ENCODE measurements at regions not wholly inside any gene's neighbourhood (a gene's known extent, or its start where the extent isn't known, plus 50 kb on each side); places are given as distances from the start of the nearest gene placed in this dataset.

- dilution Hi-C loops (cut with HindIII; ENCODE audit: low sequenced_read_pairs, unreplicated experiment), result no loop called here
- CTCF ChIA-PET, result no interaction called here
- intact Hi-C loops (cut with micrococcal nuclease), result loop anchor here (5.0 kb wide), 3 partner anchors 35 to 80 kb away; partner anchors contain the start of gene SERTAD2
Measured at GRCh38 chr2:64732146-64732545, 78.4 kb upstream of the SERTAD2 start.

More at GRCh38 chr2:64732146-64732545, 78.4 kb upstream of the SERTAD2 start:
- Histone ChIP-seq H2AK9ac (replicated peaks; ENCODE audit: low read depth, low read length, poor library complexity) (no peak overlapping the region), H3K4ac (ENCODE audit: low read depth, low read length) (no peak overlapping the region), H3K27me3 (ENCODE audit: control insufficient read depth, insufficient read depth, low read length) (no peaks in the 10 kb centered on the region), H3K56ac (ENCODE audit: extremely low read depth, insufficient read depth, low read length) (no peak overlapping the region), H2AFZ (replicated peaks; ENCODE audit: low read length, poor library complexity) (no peak overlapping the region), H2AK5ac (ENCODE audit: low read depth, low read length) (no peak overlapping the region), H2BK20ac (ENCODE audit: low read depth, low read length) (no peak overlapping the region), H3K9ac (ENCODE audit: low read depth, low read length) (no peak overlapping the region), H4K20me1 (ENCODE audit: insufficient read depth, low read length) (no peaks in the 10 kb centered on the region), H2BK5ac (ENCODE audit: low read depth, low read length, poor library complexity, severe bottlenecking) (no peak overlapping the region), H3K23ac (ENCODE audit: low read depth, low read length) (no peak overlapping the region), H3K9me1 (ENCODE audit: insufficient read depth, low read length) (peaks cover 3% of the 10 kb centered on the region; the same call in 1 of the 2 replicates), H2BK15ac (ENCODE audit: low read depth, low read length) (no peak overlapping the region), H3K79me1 (ENCODE audit: low read depth in 1 of 2, low read length in 2 of 2) (peaks cover 0 to 6% of the 10 kb centered on the region in 2 experiments; a peak in 2 of 4 replicates), H3K27ac (ENCODE audit: insufficient read depth, low read length) (no peak overlapping the region), H4K91ac (ENCODE audit: insufficient read depth, low read depth, low read length) (no peak overlapping the region), H3K14ac (replicated peaks; ENCODE audit: low read depth, low read length) (no peak overlapping the region; the same call in 1 of the 2 replicates), H3K9me3 (ENCODE audit: control insufficient read depth, insufficient read depth, low read length) (no peaks in the 10 kb centered on the region), H3K36me3 (ENCODE audit: control insufficient read depth, insufficient read depth, low read length) (no peaks in the 10 kb centered on the region), H3K4me1 (ENCODE audit: control insufficient read depth, insufficient read depth, low read length) (peaks cover 4% of the 10 kb centered on the region), H4K5ac (ENCODE audit: low read depth, low read length) (no peak overlapping the region), H2BK120ac (ENCODE audit: low read depth, low read length) (no peak overlapping the region), H3K4me3 (ENCODE audit: insufficient read depth, low read depth, low read length) (no peak overlapping the region), H4K8ac (ENCODE audit: low read depth in 2 of 2, low read length in 2 of 2) (no peak overlapping the region), H3K4me2 (ENCODE audit: low read depth, low read length) (no peak overlapping the region), H3K18ac (ENCODE audit: low read depth, low read length) (no peak overlapping the region)
- no TSS peak for BruUV-seq (replicated peaks)
- in situ Hi-C loops (cut with MboI; ENCODE audit: low sequenced_read_pairs), result loop anchor here (5.0 kb wide), 1 partner anchor 75 kb away; no protein-coding TSS in a partner anchor
- TF ChIP-seq MXI1 (IDR thresholded peaks at IDR 0.05; ENCODE audit: borderline replicate concordance, low read depth, low read length), result no peak
- TF ChIP-seq ELK1 (IDR thresholded peaks at IDR 0.05; ENCODE audit: borderline replicate concordance, low read depth, low read length), result no peak
- TF ChIP-seq POLR2A (IDR thresholded peaks at IDR 0.05; ENCODE audit: low read depth, low read length), result no peak
- TF ChIP-seq SMC3 (IDR thresholded peaks at IDR 0.05; ENCODE audit: low read depth, low read length), result no peak
- TF ChIP-seq RFX5 (IDR thresholded peaks at IDR 0.05; ENCODE audit: low read depth, low read length), result no peak
- no peak for TF ChIP-seq MAFK (IDR thresholded peaks at IDR 0.05; ENCODE audit: low read depth, low read length)
- no peak for TF ChIP-seq RAD21 (IDR thresholded peaks at IDR 0.05; ENCODE audit: low read length)
- no peak for TF ChIP-seq RCOR1 (IDR thresholded peaks at IDR 0.05; ENCODE audit: insufficient replicate concordance, low read length)
- TF ChIP-seq USF2 (IDR thresholded peaks at IDR 0.05; ENCODE audit: low read depth, low read length), result no peak
- TF ChIP-seq FOS (IDR thresholded peaks at IDR 0.05; ENCODE audit: low read depth, low read length), result no peak
- no peak for TF ChIP-seq CTCF (conservative IDR thresholded peaks at IDR 0.05; ENCODE audit: low read depth, low read length)
- no peak for TF ChIP-seq CEBPB (IDR thresholded peaks at IDR 0.05; ENCODE audit: low read depth, low read length)
- TF ChIP-seq MAZ (IDR thresholded peaks at IDR 0.05; ENCODE audit: borderline replicate concordance, low read depth, low read length), result no peak
- no peak for TF ChIP-seq CHD1 (IDR thresholded peaks at IDR 0.05; ENCODE audit: low read depth, low read length)
- DNase-seq (no peak), ATAC-seq (ENCODE audit: low read depth) (no peak)
- POLR2A ChIA-PET (ENCODE audit: unreplicated experiment), result no interaction called here
- 100% methylated on average over 1 of the region's 4 CpGs; no CpG with 5 or more reads in 1 of the 2 experiments for WGBS, 2 experiments (ENCODE audit: extremely low coverage in 2 of 2, insufficient read length in 1 of 2)

Data from IMR-90 (cell line).